ENCODE measurements at regions not wholly inside any gene's neighbourhood (a gene's known extent, or its start where the extent isn't known, plus 50 kb on each side); places are given as distances from the start of the nearest gene placed in this dataset.

DNA sequence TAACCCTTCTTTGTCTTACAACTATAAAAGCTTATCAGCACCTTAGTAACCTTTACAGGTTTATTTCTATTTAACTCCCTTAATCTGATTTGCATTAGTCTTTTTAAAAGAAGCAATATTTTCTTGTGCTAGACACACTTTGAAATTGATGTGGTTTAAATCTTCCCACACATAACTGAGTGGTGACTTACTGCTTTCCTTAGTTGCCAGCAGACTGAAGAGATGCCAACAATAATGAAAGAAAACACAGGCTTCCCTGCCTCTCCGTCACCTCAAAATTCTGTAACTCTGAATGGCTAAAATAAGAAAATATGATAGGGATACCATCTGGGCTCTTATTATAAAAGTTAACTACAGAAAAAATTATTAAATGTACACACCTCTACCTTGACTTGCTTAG, 196.8 kb downstream of the PTBP2 start:
- POLR2A ChIA-PET, result no interaction called here
- ATAC-seq, result no peak

GRCh38 chr1:96922181-96922580, 200.6 kb downstream of the PTBP2 start:
- Mint-ChIP-seq H3K4me3 (no peak overlapping the region), H3K36me3 (peaks cover 17% of the 10 kb centered on the region), H3K9me3 (peaks cover 38% of the 10 kb centered on the region), H3K4me1 (peaks cover 5% of the 10 kb centered on the region), H3K27me3 (ENCODE audit: low read depth) (no peaks in the 10 kb centered on the region; the same call in 1 of the 2 replicates), H3K27ac (no peak overlapping the region)
- POLR2A ChIA-PET, result no interaction called here
- CTCF ChIA-PET, result no interaction called here
- DNase-seq (ENCODE audit: low spot score), result no peak
- no peak for ATAC-seq
- TF ChIP-seq, protein P1, sequence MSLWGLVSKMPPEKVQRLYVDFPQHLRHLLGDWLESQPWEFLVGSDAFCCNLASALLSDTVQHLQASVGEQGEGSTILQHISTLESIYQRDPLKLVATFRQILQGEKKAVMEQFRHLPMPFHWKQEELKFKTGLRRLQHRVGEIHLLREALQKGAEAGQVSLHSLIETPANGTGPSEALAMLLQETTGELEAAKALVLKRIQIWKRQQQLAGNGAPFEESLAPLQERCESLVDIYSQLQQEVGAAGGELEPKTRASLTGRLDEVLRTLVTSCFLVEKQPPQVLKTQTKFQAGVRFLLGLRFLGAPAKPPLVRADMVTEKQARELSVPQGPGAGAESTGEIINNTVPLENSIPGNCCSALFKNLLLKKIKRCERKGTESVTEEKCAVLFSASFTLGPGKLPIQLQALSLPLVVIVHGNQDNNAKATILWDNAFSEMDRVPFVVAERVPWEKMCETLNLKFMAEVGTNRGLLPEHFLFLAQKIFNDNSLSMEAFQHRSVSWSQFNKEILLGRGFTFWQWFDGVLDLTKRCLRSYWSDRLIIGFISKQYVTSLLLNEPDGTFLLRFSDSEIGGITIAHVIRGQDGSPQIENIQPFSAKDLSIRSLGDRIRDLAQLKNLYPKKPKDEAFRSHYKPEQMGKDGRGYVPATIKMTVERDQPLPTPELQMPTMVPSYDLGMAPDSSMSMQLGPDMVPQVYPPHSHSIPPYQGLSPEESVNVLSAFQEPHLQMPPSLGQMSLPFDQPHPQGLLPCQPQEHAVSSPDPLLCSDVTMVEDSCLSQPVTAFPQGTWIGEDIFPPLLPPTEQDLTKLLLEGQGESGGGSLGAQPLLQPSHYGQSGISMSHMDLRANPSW (CRISPR knock-in tag; conservative IDR thresholded peaks at IDR 0.05; ENCODE audit: low read depth), result no peak
- TF ChIP-seq E2F1 (CRISPR knock-in tag; IDR thresholded peaks at IDR 0.05) (no peak), ETV6 (CRISPR knock-in tag; IDR thresholded peaks at IDR 0.05) (no peak), ZNF138 (CRISPR knock-in tag; conservative IDR thresholded peaks at IDR 0.05) (no peak), CDX4 (CRISPR knock-in tag; IDR thresholded peaks at IDR 0.05; ENCODE audit: borderline replicate concordance) (no peak), NFATC4 (CRISPR knock-in tag; IDR thresholded peaks at IDR 0.05) (no peak), ZNF512 (CRISPR knock-in tag; IDR thresholded peaks at IDR 0.05; ENCODE audit: borderline replicate concordance) (no peak), FOXP4 (CRISPR knock-in tag; IDR thresholded peaks at IDR 0.05) (no peak), MYBL2 (CRISPR knock-in tag; IDR thresholded peaks at IDR 0.05) (no peak), ATF1 (CRISPR knock-in tag; IDR thresholded peaks at IDR 0.05) (no peak), SMAD3 (CRISPR knock-in tag; IDR thresholded peaks at IDR 0.05; ENCODE audit: borderline replicate concordance) (no peak), PREB (CRISPR knock-in tag; IDR thresholded peaks at IDR 0.05; ENCODE audit: borderline replicate concordance) (no peak), JAZF1 (CRISPR knock-in tag; IDR thresholded peaks at IDR 0.05) (no peak), TP53 (CRISPR knock-in tag; IDR thresholded peaks at IDR 0.05) (no peak)
- TF ChIP-seq, protein P2, sequence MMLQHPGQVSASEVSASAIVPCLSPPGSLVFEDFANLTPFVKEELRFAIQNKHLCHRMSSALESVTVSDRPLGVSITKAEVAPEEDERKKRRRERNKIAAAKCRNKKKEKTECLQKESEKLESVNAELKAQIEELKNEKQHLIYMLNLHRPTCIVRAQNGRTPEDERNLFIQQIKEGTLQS (CRISPR knock-in tag; conservative IDR thresholded peaks at IDR 0.05), result no peak
- TF ChIP-seq, protein P3, sequence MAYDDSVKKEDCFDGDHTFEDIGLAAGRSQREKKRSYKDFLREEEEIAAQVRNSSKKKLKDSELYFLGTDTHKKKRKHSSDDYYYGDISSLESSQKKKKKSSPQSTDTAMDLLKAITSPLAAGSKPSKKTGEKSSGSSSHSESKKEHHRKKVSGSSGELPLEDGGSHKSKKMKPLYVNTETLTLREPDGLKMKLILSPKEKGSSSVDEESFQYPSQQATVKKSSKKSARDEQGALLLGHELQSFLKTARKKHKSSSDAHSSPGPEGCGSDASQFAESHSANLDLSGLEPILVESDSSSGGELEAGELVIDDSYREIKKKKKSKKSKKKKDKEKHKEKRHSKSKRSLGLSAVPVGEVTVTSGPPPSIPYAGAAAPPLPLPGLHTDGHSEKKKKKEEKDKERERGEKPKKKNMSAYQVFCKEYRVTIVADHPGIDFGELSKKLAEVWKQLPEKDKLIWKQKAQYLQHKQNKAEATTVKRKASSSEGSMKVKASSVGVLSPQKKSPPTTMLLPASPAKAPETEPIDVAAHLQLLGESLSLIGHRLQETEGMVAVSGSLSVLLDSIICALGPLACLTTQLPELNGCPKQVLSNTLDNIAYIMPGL (CRISPR knock-in tag; IDR thresholded peaks at IDR 0.05), result no peak
- TF ChIP-seq, protein P4, sequence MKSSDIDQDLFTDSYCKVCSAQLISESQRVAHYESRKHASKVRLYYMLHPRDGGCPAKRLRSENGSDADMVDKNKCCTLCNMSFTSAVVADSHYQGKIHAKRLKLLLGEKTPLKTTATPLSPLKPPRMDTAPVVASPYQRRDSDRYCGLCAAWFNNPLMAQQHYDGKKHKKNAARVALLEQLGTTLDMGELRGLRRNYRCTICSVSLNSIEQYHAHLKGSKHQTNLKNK (CRISPR knock-in tag; IDR thresholded peaks at IDR 0.05), result no peak
- TF ChIP-seq, protein P5, sequence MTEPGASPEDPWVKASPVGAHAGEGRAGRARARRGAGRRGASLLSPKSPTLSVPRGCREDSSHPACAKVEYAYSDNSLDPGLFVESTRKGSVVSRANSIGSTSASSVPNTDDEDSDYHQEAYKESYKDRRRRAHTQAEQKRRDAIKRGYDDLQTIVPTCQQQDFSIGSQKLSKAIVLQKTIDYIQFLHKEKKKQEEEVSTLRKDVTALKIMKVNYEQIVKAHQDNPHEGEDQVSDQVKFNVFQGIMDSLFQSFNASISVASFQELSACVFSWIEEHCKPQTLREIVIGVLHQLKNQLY (CRISPR knock-in tag; IDR thresholded peaks at IDR 0.05), result no peak

More for the DNA sequence above, 196.8 kb downstream of the PTBP2 start:
- Mint-ChIP-seq H3K4me1 (peaks cover 5% of the 10 kb centered on the region), H3K4me3 (no peak overlapping the region), H3K36me3 (peaks cover 5% of the 10 kb centered on the region), H3K27me3 (ENCODE audit: low read depth) (no peaks in the 10 kb centered on the region; the same call in 1 of the 2 replicates), H3K27ac (no peak overlapping the region), H3K9me3 (peaks cover 24% of the 10 kb centered on the region)
- no peak for TF ChIP-seq SMAD3 (CRISPR knock-in tag; IDR thresholded peaks at IDR 0.05; ENCODE audit: borderline replicate concordance)
- TF ChIP-seq, protein P6, sequence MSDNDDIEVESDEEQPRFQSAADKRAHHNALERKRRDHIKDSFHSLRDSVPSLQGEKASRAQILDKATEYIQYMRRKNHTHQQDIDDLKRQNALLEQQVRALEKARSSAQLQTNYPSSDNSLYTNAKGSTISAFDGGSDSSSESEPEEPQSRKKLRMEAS (CRISPR knock-in tag; IDR thresholded peaks at IDR 0.05), result no peak
- TF ChIP-seq ZNF671 (CRISPR knock-in tag; IDR thresholded peaks at IDR 0.05), result no peak
- no peak for TF ChIP-seq FOXP1 (CRISPR knock-in tag; IDR thresholded peaks at IDR 0.05; ENCODE audit: borderline replicate concordance)
- TF ChIP-seq ZNF416 (CRISPR knock-in tag; IDR thresholded peaks at IDR 0.05), result no peak
- no peak for DNase-seq (ENCODE audit: low spot score)
- CTCF ChIA-PET, result no interaction called here

Data from WTC11 (cell line).